ENCODE measurements at regions not wholly inside any gene's neighbourhood (a gene's known extent, or its start where the extent isn't known, plus 50 kb on each side); places are given as distances from the start of the nearest gene placed in this dataset.
"Not testable (repeated sequence)": the region's sequence is repeated elsewhere in the genome, so short reads cannot be mapped to it uniquely, and the experiment has no call there.

- H3K4me3 ChIP-seq, result no peak overlapping the region
- no peak overlapping the region for H3K27ac ChIP-seq
These were observed 290.2 kb upstream of the KLF4 start for GRCh38 chr9:107779731-107780130.

- Histone ChIP-seq H3K27ac (no peak overlapping the region), H3K4me3 (no peak overlapping the region)
These were observed 289.1 kb upstream of the KLF4 start for GRCh38 chr9:107778661-107779060.

- not testable (repeated sequence) for H3K27ac ChIP-seq, H3K4me3 ChIP-seq
These were observed 284.5 kb upstream of the KLF4 start for GRCh38 chr9:107774099-107774498.

- no peak overlapping the region for H3K27ac ChIP-seq
- H3K4me3 ChIP-seq, result no peak overlapping the region
These were observed 283.4 kb upstream of the KLF4 start for GRCh38 chr9:107772988-107773387.

GRCh38 chr9:107770716-107771115 lies 281.1 kb upstream of the KLF4 start:
- H3K4me3 ChIP-seq, result no peak overlapping the region
- H3K27ac ChIP-seq, result no peak overlapping the region

- no peak overlapping the region for H3K27ac ChIP-seq
- H3K4me3 ChIP-seq, result no peak overlapping the region
These were observed 278.7 kb upstream of the KLF4 start for GRCh38 chr9:107768224-107768623.

GRCh38 chr9:107767711-107768110 lies 278.1 kb upstream of the KLF4 start:
- H3K27ac ChIP-seq, result no peak overlapping the region
- H3K4me3 ChIP-seq, result no peak overlapping the region

- not testable (repeated sequence) for H3K4me3 ChIP-seq, H3K27ac ChIP-seq
These were observed 273.9 kb upstream of the KLF4 start for GRCh38 chr9:107763469-107763868.

- Histone ChIP-seq H3K27ac (peak overlapping the region in 2 of 21 experiments; percentile 43 to 69), H3K4me3 (no peak overlapping the region)
These were observed 271.7 kb upstream of the KLF4 start for GRCh38 chr9:107761307-107761706.

- H3K4me3 ChIP-seq, result no peak overlapping the region
- peak overlapping the region in 10 of 21 experiments; percentile 8 to 69 (median 46) for H3K27ac ChIP-seq
These were observed 271.1 kb upstream of the KLF4 start for GRCh38 chr9:107760469-107761242.

GRCh38 chr9:107759823-107760166 lies 270.2 kb upstream of the KLF4 start:
- peak overlapping the region in 4 of 21 experiments; percentile 29 to 69 (median 41) for H3K27ac ChIP-seq
- no peak overlapping the region for H3K4me3 ChIP-seq

GRCh38 chr9:107759009-107759822 lies 269.6 kb upstream of the KLF4 start:
- H3K4me3 ChIP-seq, result no peak overlapping the region
- peak overlapping the region in 2 of 21 experiments; percentile 29 to 69 for H3K27ac ChIP-seq

GRCh38 chr9:107756091-107756490 lies 266.5 kb upstream of the KLF4 start:
- Histone ChIP-seq H3K4me3 (no peak overlapping the region), H3K27ac (peak overlapping the region in 1 of 21 experiments; percentile 37)

GRCh38 chr9:107755246-107755645 lies 265.7 kb upstream of the KLF4 start:
- H3K27ac ChIP-seq, result peak overlapping the region in 2 of 21 experiments; percentile 19 to 37

GRCh38 chr9:107751567-107752210 lies 262.1 kb upstream of the KLF4 start:
- Histone ChIP-seq H3K27ac (peak overlapping the region in 19 of 21 experiments; percentile 18 to 84 (median 68)), H3K4me3 (no peak overlapping the region)

More at GRCh38 chr9:107755246-107755645, 265.7 kb upstream of the KLF4 start:
- no peak overlapping the region for H3K4me3 ChIP-seq

- Histone ChIP-seq H3K4me3 (no peak overlapping the region), H3K27ac (peak overlapping the region in 19 of 21 experiments; percentile 18 to 84 (median 68))
These were observed 261.4 kb upstream of the KLF4 start for GRCh38 chr9:107750741-107751566.

- H3K27ac ChIP-seq, result peak overlapping the region in 17 of 21 experiments; percentile 13 to 84 (median 60)
- H3K4me3 ChIP-seq, result no peak overlapping the region
These were observed 260.3 kb upstream of the KLF4 start for GRCh38 chr9:107749787-107750444.

GRCh38 chr9:107744873-107745272 lies 255.3 kb upstream of the KLF4 start:
- H3K27ac ChIP-seq, result no peak overlapping the region
- H3K4me3 ChIP-seq, result no peak overlapping the region

All from skin epidermis (tissue), 12 donors.